ENCODE measurements at regions not wholly inside any gene's neighbourhood (a gene's known extent, or its start where the extent isn't known, plus 50 kb on each side); places are given as distances from the start of the nearest gene placed in this dataset.

DNA sequence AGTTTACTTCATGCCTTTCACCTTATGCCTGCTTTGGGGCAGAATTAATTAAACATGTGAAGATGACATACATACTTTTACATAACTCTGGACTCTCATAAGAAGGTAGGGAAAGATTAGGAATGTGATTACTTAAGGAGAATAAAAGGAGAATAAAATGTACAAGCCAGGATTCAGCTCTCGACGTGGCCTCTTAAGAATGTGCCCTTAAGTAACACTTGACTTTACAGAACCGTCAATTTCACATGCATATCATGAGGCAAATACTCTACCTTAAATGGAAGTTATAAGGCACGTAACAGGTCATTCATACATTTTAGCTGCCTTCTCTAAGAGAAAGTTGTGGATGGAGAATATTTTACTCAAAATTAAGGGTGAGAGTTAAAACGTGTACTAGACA, 263.7 kb upstream of the LMCD1 start:
- no peak for TF ChIP-seq CTCF (IDR thresholded peaks at IDR 0.05; ENCODE audit: low read length)
- no peak for TF ChIP-seq EZH2 (IDR thresholded peaks at IDR 0.05; ENCODE audit: borderline replicate concordance, low read length)

All from OCI-LY1 (cell line).